PC-9 (cell line): ENCODE measurements at regions not wholly inside any gene's neighbourhood (a gene's known extent, or its start where the extent isn't known, plus 50 kb on each side); places are given as distances from the start of the nearest gene placed in this dataset.

Source experiments
- BruUV-seq: library from RNA; stranded (reverse); fragments of 400-500 nt; replicated peaks from 2 replicates; lab custom pipeline; 2021; lab: Mats Ljungman, UMichigan
- CTCF ChIA-PET: fragments of 300-600 bp; sonication (Branson Sonifier 250); formaldehyde crosslinking; loops from one replicate; lab custom pipeline; 2022; ENCODE audit warnings: antibody characterized with exemption; lab: Charles Lee
- POLR2A ChIA-PET: fragments of 300-600 bp; sonication (Branson Sonifier 250); formaldehyde crosslinking; loops from one replicate; lab custom pipeline; 2022; ENCODE audit warnings: antibody characterized with exemption; ENCODE audit not compliant: unreplicated experiment; lab: Charles Lee
- DNase-seq, 2 experiments: peaks; one replicate each; pipeline versions ENCODE4 v3.0.0 to v3.0.0-alpha.2; 2015 to 2022; ENCODE audit warnings: mixed read lengths in 1 of 2
- H2AFZ ChIP-seq: fragments of 200-600 bp; sonication (generic); 2 replicates; pipeline ENCODE4 v1.8.1; 2017; ENCODE audit warnings: antibody characterized with exemption
- H3F3A ChIP-seq: fragments of 200-600 bp; sonication (generic); 2 replicates; pipeline ENCODE4 v1.8.1; 2017; ENCODE audit warnings: antibody characterized with exemption, mild to moderate bottlenecking, low read depth; ENCODE audit not compliant: insufficient read depth
- H3K27ac ChIP-seq: fragments of 200-600 bp; sonication (generic); 2 replicates; pipeline ENCODE4 v1.6.1; 2016; ENCODE audit warnings: mixed run types
- H3K27me3 ChIP-seq: fragments of 200-600 bp; sonication (generic); 2 replicates; pipeline ENCODE4 v1.6.1; 2016; ENCODE audit warnings: low read depth, mixed run types; ENCODE audit not compliant: insufficient read depth
- H3K36me3 ChIP-seq: fragments of 200-600 bp; sonication (generic); 2 replicates; pipeline ENCODE4 v1.6.1; 2016; ENCODE audit warnings: low read depth, mixed run types
- H3K4me1 ChIP-seq: fragments of 200-600 bp; sonication (generic); replicated peaks from 2 replicates; pipeline ENCODE4 v1.6.1; 2016; ENCODE audit warnings: mixed run types; ENCODE audit not compliant: insufficient read depth
- H3K4me2 ChIP-seq: fragments of 200-600 bp; sonication (generic); 2 replicates; pipeline ENCODE4 v1.6.1; 2017; ENCODE audit warnings: mixed run types
- H3K4me3 ChIP-seq: fragments of 200-600 bp; sonication (generic); 2 replicates; pipeline ENCODE4 v1.6.1; 2016; ENCODE audit warnings: mixed run types
- H3K79me2 ChIP-seq: fragments of 200-600 bp; sonication (generic); 2 replicates; pipeline ENCODE4 v1.6.1; 2017; ENCODE audit warnings: low read depth, mixed run types
- H3K9me2 ChIP-seq: fragments of 200-600 bp; sonication (generic); 2 replicates; pipeline ENCODE4 v1.8.1; 2017; ENCODE audit warnings: mild to moderate bottlenecking; ENCODE audit not compliant: insufficient read depth
- H3K9me3 ChIP-seq: fragments of 200-600 bp; sonication (generic); 2 replicates; pipeline ENCODE4 v1.8.1; 2016; ENCODE audit warnings: low read depth; ENCODE audit not compliant: insufficient read depth
- H4K20me1 ChIP-seq: fragments of 200-600 bp; sonication (generic); 2 replicates; pipeline ENCODE4 v1.8.1; 2017; ENCODE audit not compliant: insufficient read depth
- CTCF ChIP-seq: fragments of 200-600 bp; sonication (generic); conservative IDR thresholded peaks from 2 replicates; pipeline ENCODE4 v1.6.1; 2017; ENCODE audit warnings: mixed run types, antibody characterized with exemption, mild to moderate bottlenecking, moderate library complexity
- EZH2 ChIP-seq: fragments of 200-600 bp; sonication (generic); IDR thresholded peaks from 2 replicates; pipeline ENCODE4 v1.8.0; 2017; ENCODE audit warnings: antibody characterized with exemption, low read depth
- intact Hi-C: fragments of 100-400 bp; cut with micrococcal nuclease; formaldehyde crosslinking; loops from one replicate; pipeline ENCODE4 v1.10.0; 2022; ENCODE audit not compliant: unreplicated experiment

- Histone ChIP-seq H3K9me3 (no peaks in the 10 kb centered on the region), H3F3A (no peaks in the 10 kb centered on the region), H3K27me3 (peaks cover 89% of the 10 kb centered on the region), H3K4me3 (no peak overlapping the region), H3K27ac (no peak overlapping the region), H2AFZ (no peak overlapping the region), H3K4me1 (no peaks in the 10 kb centered on the region), H3K9me2 (no peaks in the 10 kb centered on the region), H3K79me2 (no peaks in the 10 kb centered on the region), H3K4me2 (no peak overlapping the region), H3K36me3 (no peaks in the 10 kb centered on the region), H4K20me1 (no peaks in the 10 kb centered on the region; the same call in 1 of the 2 replicates)
- ChIA-PET POLR2A (no interaction called here), CTCF (no interaction called here)
- BruUV-seq = no TSS peak
- intact Hi-C loops = no loop called here
- TF ChIP-seq EZH2 (no peak), CTCF (no peak)
- no peak for DNase-seq
These were observed 216.3 kb downstream of the ERMARD start for GRCh38 chr6:169967687-169968086.

- Histone ChIP-seq H3K36me3 (no peaks in the 10 kb centered on the region), H3K79me2 (no peaks in the 10 kb centered on the region), H3K9me2 (no peaks in the 10 kb centered on the region), H3K27me3 (peaks cover 86% of the 10 kb centered on the region), H3K4me2 (no peak overlapping the region), H3K27ac (no peak overlapping the region), H2AFZ (no peak overlapping the region), H4K20me1 (no peaks in the 10 kb centered on the region), H3K4me1 (no peaks in the 10 kb centered on the region), H3F3A (no peaks in the 10 kb centered on the region), H3K9me3 (no peaks in the 10 kb centered on the region), H3K4me3 (no peak overlapping the region)
- CTCF ChIA-PET = no interaction called here
- no peak for TF ChIP-seq CTCF
- no peak for TF ChIP-seq EZH2
- BruUV-seq = no TSS peak
- intact Hi-C loops = no loop called here
- no peak for DNase-seq
- POLR2A ChIA-PET = no interaction called here
These were observed 215.1 kb downstream of the ERMARD start for GRCh38 chr6:169966312-169967181.

- TF ChIP-seq EZH2 (no peak), CTCF (no peak)
- Histone ChIP-seq H3K9me2 (no peaks in the 10 kb centered on the region), H4K20me1 (no peaks in the 10 kb centered on the region), H3K79me2 (no peaks in the 10 kb centered on the region), H3K27ac (no peak overlapping the region), H3K36me3 (no peaks in the 10 kb centered on the region), H3K27me3 (peaks cover 87% of the 10 kb centered on the region), H3K4me2 (no peak overlapping the region), H3K4me1 (no peaks in the 10 kb centered on the region), H2AFZ (no peak overlapping the region), H3K4me3 (no peak overlapping the region), H3F3A (no peaks in the 10 kb centered on the region), H3K9me3 (no peaks in the 10 kb centered on the region)
- BruUV-seq = no TSS peak
- intact Hi-C loops = no loop called here
- ChIA-PET CTCF (no interaction called here), POLR2A (no interaction called here)
- DNase-seq = no peak
These were observed 214.4 kb downstream of the ERMARD start for GRCh38 chr6:169965657-169966311.
